Aorta (tissue), 5 donors: ENCODE measurements at regions not wholly inside any gene's neighbourhood (a gene's known extent, or its start where the extent isn't known, plus 50 kb on each side); places are given as distances from the start of the nearest gene placed in this dataset.
A peak's percentile ranks its signal among the peaks of the same experiment; 100 is the strongest.

Source experiments
- ATAC-seq: fragments of 200-7000 bp; cut with Tn5 transposase; one replicate; pipeline ENCODE4 v1.9.1; 2022; ENCODE audit warnings: moderate library complexity; ENCODE audit not compliant: low FRiP score
- DNase-seq, 2 donors: peaks; one replicate each; pipeline ENCODE4 v3.0.0-alpha.2; 2020
- H3K27ac ChIP-seq, 2 donors: one replicate each; pipeline ENCODE4 v1.5.1; 2013; ENCODE audit warnings: low read length in 2 of 2, mild to moderate bottlenecking in 2 of 2, moderate library complexity in 2 of 2, control low read depth in 1 of 2, inconsistent platforms in 1 of 2, low read depth in 1 of 2
- H3K27me3 ChIP-seq, 2 donors: one replicate each; pipeline ENCODE4 v1.6.1; 2013; ENCODE audit warnings: control low read depth in 1 of 2, low read length in 1 of 2, mild to moderate bottlenecking in 1 of 2, moderate library complexity in 1 of 2; ENCODE audit not compliant: insufficient read depth in 2 of 2, control insufficient read depth in 1 of 2
- H3K36me3 ChIP-seq, 2 donors: one replicate each; pipeline ENCODE4 v1.6.1; 2013; ENCODE audit warnings: control low read depth in 1 of 2, low read length in 1 of 2, mild to moderate bottlenecking in 1 of 2; ENCODE audit not compliant: insufficient read depth in 2 of 2, control insufficient read depth in 1 of 2
- H3K4me1 ChIP-seq, 2 donors: one replicate each; pipeline ENCODE4 v1.6.1; 2013; ENCODE audit warnings: low read length in 2 of 2, control low read depth in 1 of 2, mild to moderate bottlenecking in 1 of 2, moderate library complexity in 1 of 2; ENCODE audit not compliant: insufficient read depth in 2 of 2, control insufficient read depth in 1 of 2
- H3K4me3 ChIP-seq, 2 donors: one replicate each; pipeline ENCODE4 v1.5.1; 2013; ENCODE audit warnings: low read length in 2 of 2, control low read depth in 1 of 2, mild to moderate bottlenecking in 1 of 2
- H3K9me3 ChIP-seq: one replicate; pipeline ENCODE4 v1.6.1; 2013; ENCODE audit warnings: mild to moderate bottlenecking, low read length; ENCODE audit not compliant: control insufficient read depth
- WGBS, 2 donors: extraction: QIAGEN DNeasy Blood & Tissue Kit; methylation state at CpG; one replicate each; pipeline ENCODE4 v1.1.7; 2013; 5-methylcytosine and 5-hydroxymethylcytosine counted together
- intact Hi-C, 2 donors: fragments of 100-400 bp; cut with DNase I; formaldehyde crosslinking; loops; one replicate each; pipeline versions ENCODE4 v1.14.2 to v1.15.0; 2022
- donor health status: healthy with polysubstance abuse.
- donor health status: Bipolar disorder and iron deficiency.
- donor health status: DM: no; HTN: no; CAD: no.
- donor health status: DM: no; HTN: no; CAD: no.
- donor health status: DM: yes; HTN: yes; CAD: no.

DNA sequence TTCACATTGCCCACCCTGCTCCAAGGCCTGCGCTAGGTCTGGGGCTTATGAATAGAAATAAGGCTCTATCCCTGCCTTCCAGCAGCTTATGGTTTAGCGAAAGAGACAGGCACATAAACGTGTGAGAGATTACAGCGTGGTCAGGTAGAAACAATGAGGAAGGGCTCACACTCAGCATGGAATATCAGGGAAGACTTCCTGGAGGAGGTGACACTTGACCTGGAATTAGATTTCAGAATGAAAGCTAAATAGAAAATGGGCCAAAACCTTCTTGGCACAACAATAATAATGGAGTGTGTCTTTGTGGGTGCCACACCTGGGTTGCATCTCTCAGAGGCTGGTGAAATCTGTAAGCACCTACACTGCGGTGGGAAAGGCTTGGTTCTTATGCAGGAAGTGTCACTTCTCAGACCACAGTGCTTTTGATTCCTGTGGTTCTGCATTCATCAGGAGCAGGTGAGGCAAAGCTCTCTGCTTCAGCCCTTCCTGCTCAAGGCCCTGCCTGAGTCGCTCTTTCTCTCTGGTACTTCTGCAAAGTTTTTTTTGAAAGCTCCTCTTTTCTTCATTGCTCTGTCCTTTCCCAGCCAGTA lies 430.3 kb downstream of the ZNF536 start:
- no peak for ATAC-seq
- H3K27ac ChIP-seq = no peak overlapping the region
- H3K4me1 ChIP-seq = no peaks in the 10 kb centered on the region
- 80 to 82% methylated on average over 6 of the region's 6 CpGs for WGBS, 2 donors
- DNase-seq = no peak
- H3K4me3 ChIP-seq = no peak overlapping the region
- H3K36me3 ChIP-seq = no peaks in the 10 kb centered on the region
- H3K9me3 ChIP-seq = peaks cover 3% of the 10 kb centered on the region
- no peaks in the 10 kb centered on the region for H3K27me3 ChIP-seq
- intact Hi-C loops = no loop called here

GRCh38 chr19:30799865-30800755 lies 427.9 kb downstream of the ZNF536 start:
- intact Hi-C loops = no loop called here
- no peaks in the 10 kb centered on the region for H3K27me3 ChIP-seq
- ATAC-seq = peak; percentile 70

GRCh38 chr19:30795727-30796126 lies 423.5 kb downstream of the ZNF536 start:
- 87 to 89% methylated on average over 5 of the region's 5 CpGs for WGBS, 2 donors
- intact Hi-C loops = no loop called here

More at GRCh38 chr19:30799865-30800755, 427.9 kb downstream of the ZNF536 start:
- Histone ChIP-seq H3K27ac (no peak overlapping the region), H3K36me3 (no peaks in the 10 kb centered on the region), H3K4me1 (no peaks in the 10 kb centered on the region), H3K4me3 (no peak overlapping the region), H3K9me3 (no peaks in the 10 kb centered on the region)
- DNase-seq = no peak
- WGBS, 2 donors = 34 to 37% methylated on average over 22 of the region's 22 CpGs

DNA sequence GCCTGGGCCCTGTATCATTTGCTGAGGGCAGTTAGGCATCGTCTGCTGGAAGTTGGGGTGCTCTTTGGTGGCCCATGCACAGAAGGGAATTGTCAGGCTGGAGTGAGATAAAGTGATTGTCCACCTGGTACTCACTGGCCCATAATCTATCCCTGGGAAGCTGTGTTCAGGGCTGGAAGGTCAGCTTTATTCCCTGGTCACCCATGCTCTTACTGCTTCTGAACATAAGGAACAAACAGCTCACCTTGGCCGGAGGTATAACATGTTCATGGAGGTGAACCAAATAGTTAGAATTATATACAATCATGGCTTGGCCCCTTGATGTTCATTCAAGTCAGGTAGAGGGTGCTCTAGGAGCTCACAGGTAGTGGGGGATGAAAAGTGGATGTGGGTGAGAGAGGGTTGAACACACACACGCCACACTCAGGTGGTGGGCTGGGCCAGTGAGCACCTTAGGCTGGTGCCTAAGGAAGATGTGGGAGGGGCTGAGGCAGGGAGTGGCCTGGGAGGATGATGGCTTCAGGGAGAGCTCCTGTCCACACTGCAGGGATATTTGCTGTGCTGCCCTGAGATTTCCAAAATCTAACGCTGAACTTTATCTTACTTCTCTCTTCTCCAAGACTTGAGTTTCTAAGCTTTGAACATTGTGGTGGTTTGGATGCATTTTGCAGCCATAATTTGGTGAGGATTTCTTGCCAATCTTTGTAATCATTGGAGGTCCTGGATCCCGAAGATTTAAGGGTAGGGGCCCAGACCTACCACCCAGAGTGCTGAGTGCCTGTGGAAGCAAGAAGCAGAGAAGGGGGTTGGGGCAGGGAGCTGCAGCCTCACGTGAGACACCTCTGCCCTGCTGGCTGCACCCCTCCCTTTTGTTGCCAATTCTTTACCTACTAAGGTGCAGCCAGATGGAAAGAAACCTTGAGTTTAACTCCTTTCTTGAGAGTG lies 420.6 kb downstream of the ZNF536 start:
- no peaks in the 10 kb centered on the region for H3K27me3 ChIP-seq
- intact Hi-C loops = no loop called here
- no peak overlapping the region for H3K4me3 ChIP-seq
- DNase-seq (no peak), ATAC-seq (no peak)
- no peaks in the 10 kb centered on the region for H3K4me1 ChIP-seq
- no peak overlapping the region for H3K27ac ChIP-seq
- 71 to 72% methylated on average over 6 of the region's 6 CpGs for WGBS, 2 donors
- H3K36me3 ChIP-seq = no peaks in the 10 kb centered on the region
- no peaks in the 10 kb centered on the region for H3K9me3 ChIP-seq

More at GRCh38 chr19:30795727-30796126, 423.5 kb downstream of the ZNF536 start:
- Histone ChIP-seq H3K4me1 (no peaks in the 10 kb centered on the region), H3K4me3 (no peak overlapping the region), H3K9me3 (no peaks in the 10 kb centered on the region), H3K27me3 (no peaks in the 10 kb centered on the region), H3K27ac (no peak overlapping the region), H3K36me3 (no peaks in the 10 kb centered on the region)
- ATAC-seq (no peak), DNase-seq (no peak)

DNA sequence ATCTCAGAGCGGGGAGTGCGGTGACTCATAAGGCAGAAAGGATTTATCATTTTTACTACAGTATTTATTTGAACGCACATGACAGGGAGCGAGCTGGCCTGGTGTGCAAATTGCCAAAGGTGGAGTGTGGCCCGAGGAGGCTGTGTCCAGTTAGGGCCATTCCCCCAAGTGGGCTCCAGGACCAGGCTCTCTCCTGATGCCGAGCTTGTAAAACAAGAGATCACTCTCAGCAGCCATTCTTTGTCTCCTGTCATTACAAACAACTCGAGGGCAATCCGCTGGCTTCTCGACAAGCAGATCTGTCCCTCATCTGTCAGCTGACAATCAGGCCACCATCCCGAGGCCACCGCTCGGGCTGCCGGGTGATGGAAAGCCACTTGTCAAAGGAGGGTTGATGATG lies 418.9 kb downstream of the ZNF536 start:
- no peak overlapping the region for H3K27ac ChIP-seq
- no peaks in the 10 kb centered on the region for H3K36me3 ChIP-seq
- no peak overlapping the region for H3K4me3 ChIP-seq
- intact Hi-C loops = no loop called here
- H3K27me3 ChIP-seq = no peaks in the 10 kb centered on the region
- WGBS, 2 donors = 43 to 52% methylated on average over 13 of the region's 13 CpGs
- ATAC-seq (no peak), DNase-seq (no peak)
- no peaks in the 10 kb centered on the region for H3K4me1 ChIP-seq
- H3K9me3 ChIP-seq = no peaks in the 10 kb centered on the region

DNA sequence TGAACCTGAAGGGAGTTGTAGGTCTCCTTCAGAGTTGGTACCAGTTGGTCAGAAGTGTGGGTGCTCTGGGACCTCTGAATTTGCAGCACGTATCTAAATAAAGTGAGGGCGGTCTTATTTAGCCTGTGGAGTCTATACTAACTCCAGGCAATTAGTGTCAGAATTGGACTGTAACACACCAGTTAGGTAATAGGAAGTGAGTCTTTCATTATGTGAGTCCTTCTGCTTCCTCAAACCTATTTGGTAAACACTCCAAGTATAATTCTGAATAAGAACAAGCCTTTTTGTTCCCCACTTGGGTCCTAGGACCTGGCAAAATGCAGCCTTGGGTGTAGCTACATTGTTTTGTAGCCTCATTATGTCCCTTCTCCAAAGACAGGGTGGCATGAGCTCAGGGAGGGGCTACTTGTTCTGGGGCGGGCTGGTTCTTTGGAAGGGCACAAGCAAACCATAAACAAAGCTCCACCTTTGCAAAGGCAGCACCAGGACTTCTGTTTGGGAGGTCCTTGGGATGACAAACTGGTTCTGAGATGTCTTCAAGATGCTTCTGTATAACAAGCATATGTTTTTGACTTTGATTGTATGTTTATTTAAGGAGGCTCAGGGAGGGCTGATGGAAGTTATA lies 418.0 kb downstream of the ZNF536 start:
- intact Hi-C loops = no loop called here
- Histone ChIP-seq H3K9me3 (no peaks in the 10 kb centered on the region), H3K27me3 (no peaks in the 10 kb centered on the region), H3K36me3 (no peaks in the 10 kb centered on the region), H3K4me3 (no peak overlapping the region), H3K4me1 (no peaks in the 10 kb centered on the region), H3K27ac (no peak overlapping the region)
- DNase-seq (no peak), ATAC-seq (no peak)
- 84 to 89% methylated on average over 3 of the region's 3 CpGs for WGBS, 2 donors

GRCh38 chr19:30788105-30788765 lies 416.1 kb downstream of the ZNF536 start:
- WGBS, 2 donors = 76 to 78% methylated on average over 5 of the region's 5 CpGs
- H3K36me3 ChIP-seq = no peaks in the 10 kb centered on the region
- no peak overlapping the region for H3K4me3 ChIP-seq
- ATAC-seq (no peak), DNase-seq (no peak)
- no peaks in the 10 kb centered on the region for H3K4me1 ChIP-seq
- H3K27me3 ChIP-seq = no peaks in the 10 kb centered on the region
- no peaks in the 10 kb centered on the region for H3K9me3 ChIP-seq
- H3K27ac ChIP-seq = no peak overlapping the region
- intact Hi-C loops = no loop called here
